ENCODE measurements at regions not wholly inside any gene's neighbourhood (a gene's known extent, or its start where the extent isn't known, plus 50 kb on each side); places are given as distances from the start of the nearest gene placed in this dataset.

DNA sequence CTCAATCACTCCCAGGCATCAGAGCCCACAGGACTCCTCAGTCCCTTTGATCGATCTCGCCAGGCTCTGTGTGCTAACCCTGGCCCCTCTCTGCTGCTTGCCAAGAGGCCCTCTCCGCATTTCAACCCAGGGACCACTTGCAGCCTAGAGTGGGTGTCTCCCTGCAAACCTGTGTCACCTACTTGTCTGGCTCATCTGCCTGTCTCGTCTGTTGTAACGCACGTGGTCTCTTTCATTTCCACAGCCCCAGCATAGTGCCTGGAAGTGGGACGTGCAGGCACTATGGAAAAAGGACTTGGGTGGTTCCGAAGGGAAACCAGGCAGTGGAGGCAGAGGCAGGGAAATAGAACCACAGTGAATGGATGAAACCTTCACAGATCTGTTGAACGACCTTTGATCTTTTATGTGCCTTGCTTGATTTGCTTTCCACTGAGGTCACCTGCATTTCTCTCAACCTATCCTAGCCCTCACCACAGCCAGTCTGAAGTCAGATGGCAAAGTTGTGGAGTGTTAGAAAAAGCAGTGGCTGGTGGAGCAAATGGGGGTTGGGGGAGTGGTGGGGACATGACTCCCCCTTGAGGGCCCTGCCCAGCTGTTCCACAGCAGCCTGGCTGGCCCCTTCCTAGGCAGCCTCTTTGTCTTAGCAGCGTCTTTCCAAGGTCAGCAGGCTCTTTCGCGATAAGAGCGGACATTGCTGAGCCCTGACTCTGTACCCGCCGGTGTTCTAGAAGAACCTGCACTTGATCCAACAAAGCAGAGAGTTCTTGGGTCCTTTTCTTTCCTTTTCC lies 55.8 kb upstream of the TAGAP start:
- no peak overlapping the region for H3K4me3 ChIP-seq (ENCODE audit: low read depth, low read length)
- in situ Hi-C loops (cut with HindIII; ENCODE audit: low sequenced_read_pairs): no loop called here
- no peak for DNase-seq (ENCODE audit: low read depth, low spot score)
- TF ChIP-seq, protein P1, sequence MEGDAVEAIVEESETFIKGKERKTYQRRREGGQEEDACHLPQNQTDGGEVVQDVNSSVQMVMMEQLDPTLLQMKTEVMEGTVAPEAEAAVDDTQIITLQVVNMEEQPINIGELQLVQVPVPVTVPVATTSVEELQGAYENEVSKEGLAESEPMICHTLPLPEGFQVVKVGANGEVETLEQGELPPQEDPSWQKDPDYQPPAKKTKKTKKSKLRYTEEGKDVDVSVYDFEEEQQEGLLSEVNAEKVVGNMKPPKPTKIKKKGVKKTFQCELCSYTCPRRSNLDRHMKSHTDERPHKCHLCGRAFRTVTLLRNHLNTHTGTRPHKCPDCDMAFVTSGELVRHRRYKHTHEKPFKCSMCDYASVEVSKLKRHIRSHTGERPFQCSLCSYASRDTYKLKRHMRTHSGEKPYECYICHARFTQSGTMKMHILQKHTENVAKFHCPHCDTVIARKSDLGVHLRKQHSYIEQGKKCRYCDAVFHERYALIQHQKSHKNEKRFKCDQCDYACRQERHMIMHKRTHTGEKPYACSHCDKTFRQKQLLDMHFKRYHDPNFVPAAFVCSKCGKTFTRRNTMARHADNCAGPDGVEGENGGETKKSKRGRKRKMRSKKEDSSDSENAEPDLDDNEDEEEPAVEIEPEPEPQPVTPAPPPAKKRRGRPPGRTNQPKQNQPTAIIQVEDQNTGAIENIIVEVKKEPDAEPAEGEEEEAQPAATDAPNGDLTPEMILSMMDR (IDR thresholded peaks at IDR 0.05; ENCODE audit: low read depth, low read length): no peak

DNA sequence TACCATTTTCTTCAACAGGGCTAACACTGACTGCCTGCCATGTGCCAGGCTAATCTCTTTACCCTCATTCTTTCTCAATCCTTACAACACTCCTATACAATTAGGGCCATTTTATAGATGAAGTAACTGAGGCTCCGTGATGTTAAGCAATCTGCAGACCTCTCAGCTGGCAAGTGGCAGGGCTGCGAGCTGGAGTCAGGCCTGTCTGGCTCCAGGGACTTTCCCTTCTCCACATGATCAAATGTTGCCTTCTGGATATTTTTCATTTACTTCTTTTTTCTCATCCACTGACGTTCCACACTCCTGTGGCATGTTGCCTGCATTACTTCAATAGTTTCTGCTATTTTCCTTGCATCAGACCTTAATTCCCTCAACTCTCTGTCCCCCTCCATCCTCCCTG lies 55.2 kb upstream of the TAGAP start:
- no peak overlapping the region for H3K4me3 ChIP-seq (ENCODE audit: low read depth, low read length)
- in situ Hi-C loops (cut with HindIII; ENCODE audit: low sequenced_read_pairs): no loop called here
- TF ChIP-seq, protein P1 (IDR thresholded peaks at IDR 0.05; ENCODE audit: low read depth, low read length): no peak
- DNase-seq (ENCODE audit: low read depth, low spot score): no peak

DNA sequence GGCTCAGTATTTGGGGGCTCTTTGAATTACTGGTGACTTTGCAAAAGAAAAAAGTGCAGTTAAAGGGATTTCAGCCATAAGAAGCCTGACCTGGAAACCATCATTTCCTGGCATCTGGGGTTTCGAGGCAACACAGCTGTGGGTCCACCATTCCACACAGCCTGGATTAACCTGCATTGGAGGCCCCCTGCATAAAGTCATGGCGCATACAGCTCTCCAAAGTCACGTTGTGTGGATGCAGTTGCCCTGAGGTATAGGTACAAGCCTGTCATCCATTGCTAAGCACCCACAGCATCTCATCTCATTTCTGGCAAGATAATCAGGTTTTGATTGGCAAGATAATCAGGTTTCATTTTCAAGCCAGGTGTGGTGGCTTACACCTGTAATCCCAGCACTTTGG lies 54.5 kb upstream of the TAGAP start:
- TF ChIP-seq, protein P1 (IDR thresholded peaks at IDR 0.05; ENCODE audit: low read depth, low read length): no peak
- no peak for DNase-seq (ENCODE audit: low read depth, low spot score)
- no peak overlapping the region for H3K4me3 ChIP-seq (ENCODE audit: low read depth, low read length)
- in situ Hi-C loops (cut with HindIII; ENCODE audit: low sequenced_read_pairs): no loop called here

DNA sequence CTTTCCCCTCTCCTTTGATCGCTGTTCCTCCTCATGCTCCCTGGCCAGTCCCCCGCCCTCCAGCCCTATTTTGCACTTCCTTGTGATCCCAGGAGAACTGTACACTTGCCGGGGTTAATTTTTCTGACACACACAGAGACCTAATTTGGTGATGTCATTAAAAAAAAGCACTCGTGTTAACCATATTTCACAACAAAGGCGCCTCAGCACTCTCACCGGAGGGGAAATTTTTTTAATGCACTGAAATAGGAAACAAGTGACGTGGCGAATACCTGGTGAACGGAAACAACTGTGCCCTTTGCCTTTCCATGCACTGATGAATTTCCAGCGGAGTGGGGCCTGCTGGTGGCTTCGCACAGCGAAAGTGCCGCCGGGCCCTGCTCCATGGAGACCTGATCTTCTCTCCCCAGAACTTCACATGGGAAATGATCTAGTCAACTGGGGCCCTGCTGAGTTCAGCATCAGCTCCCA lies 53.9 kb upstream of the TAGAP start:
- no peak for DNase-seq (ENCODE audit: low read depth, low spot score)
- in situ Hi-C loops (cut with HindIII; ENCODE audit: low sequenced_read_pairs): no loop called here
- no peak overlapping the region for H3K4me3 ChIP-seq (ENCODE audit: low read depth, low read length)
- TF ChIP-seq, protein P1 (IDR thresholded peaks at IDR 0.05; ENCODE audit: low read depth, low read length): no peak

DNA sequence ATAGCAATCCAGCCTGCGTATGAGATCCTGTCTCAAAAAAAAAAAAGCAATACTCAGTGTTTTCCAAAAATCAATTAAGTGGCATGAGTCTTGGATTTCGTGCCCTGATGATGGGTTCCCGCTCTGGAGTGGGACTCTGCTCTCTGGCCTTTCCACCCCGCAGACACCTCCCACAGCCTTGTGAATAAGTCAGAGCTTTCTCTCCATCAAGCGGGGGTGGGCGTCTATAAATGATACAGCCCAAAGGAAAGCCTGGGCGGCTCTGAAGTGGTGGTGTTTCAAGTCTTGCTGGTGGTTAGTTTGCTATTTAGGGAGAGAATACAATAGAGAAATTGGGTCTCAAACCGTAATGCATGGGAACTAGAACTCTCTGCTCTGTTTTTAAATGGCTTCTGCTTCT lies 52.5 kb upstream of the TAGAP start:
- in situ Hi-C loops (cut with HindIII; ENCODE audit: low sequenced_read_pairs): no loop called here
- no peak overlapping the region for H3K4me3 ChIP-seq (ENCODE audit: low read depth, low read length)
- TF ChIP-seq, protein P1 (IDR thresholded peaks at IDR 0.05; ENCODE audit: low read depth, low read length): no peak
- DNase-seq (ENCODE audit: low read depth, low spot score): no peak

DNA sequence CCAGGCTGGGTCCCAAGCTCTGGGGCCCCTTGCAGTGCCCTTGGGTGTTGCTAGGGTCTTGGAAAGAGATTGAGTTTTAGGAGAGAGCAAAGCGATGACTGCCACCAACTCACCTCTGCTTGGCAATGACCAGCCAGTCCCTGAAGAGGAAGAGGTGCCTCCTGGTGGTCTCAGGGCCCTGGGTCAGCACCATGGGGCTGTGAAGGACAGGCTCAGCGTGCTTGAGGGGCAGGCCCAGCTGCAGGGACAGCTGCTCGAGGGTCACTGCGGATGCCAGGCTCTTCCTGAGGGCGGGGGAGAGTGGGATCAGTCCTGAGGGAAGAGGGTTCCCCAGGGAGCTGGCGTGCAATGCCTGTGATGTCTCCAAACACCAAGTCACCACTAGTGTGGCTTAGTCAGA lies 50.8 kb upstream of the TAGAP start:
- DNase-seq (ENCODE audit: low read depth, low spot score): no peak
- TF ChIP-seq, protein P1 (IDR thresholded peaks at IDR 0.05; ENCODE audit: low read depth, low read length): no peak
- in situ Hi-C loops (cut with HindIII; ENCODE audit: low sequenced_read_pairs): no loop called here
- H3K4me3 ChIP-seq (ENCODE audit: low read depth, low read length): no peak overlapping the region

All from astrocyte of the spinal cord (primary cell).